GM21825 (cell line): ENCODE measurements at regions not wholly inside any gene's neighbourhood (a gene's known extent, or its start where the extent isn't known, plus 50 kb on each side); places are given as distances from the start of the nearest gene placed in this dataset.

Experiments used
- ATAC-seq: cut with Tn5 transposase; IDR thresholded peaks from one replicate; pipeline ENCODE4 v1.9.1; 2021; ENCODE audit warnings: mild to moderate bottlenecking, moderate library complexity; ENCODE audit not compliant: unreplicated experiment

GRCh38 chr4:35559559-35560365, 684.6 kb downstream of the ARAP2 start:
- no peak for ATAC-seq

GRCh38 chr4:35562861-35563260, 681.5 kb downstream of the ARAP2 start:
- no peak for ATAC-seq

GRCh38 chr4:35565640-35566039, 678.7 kb downstream of the ARAP2 start:
- no peak for ATAC-seq

DNA sequence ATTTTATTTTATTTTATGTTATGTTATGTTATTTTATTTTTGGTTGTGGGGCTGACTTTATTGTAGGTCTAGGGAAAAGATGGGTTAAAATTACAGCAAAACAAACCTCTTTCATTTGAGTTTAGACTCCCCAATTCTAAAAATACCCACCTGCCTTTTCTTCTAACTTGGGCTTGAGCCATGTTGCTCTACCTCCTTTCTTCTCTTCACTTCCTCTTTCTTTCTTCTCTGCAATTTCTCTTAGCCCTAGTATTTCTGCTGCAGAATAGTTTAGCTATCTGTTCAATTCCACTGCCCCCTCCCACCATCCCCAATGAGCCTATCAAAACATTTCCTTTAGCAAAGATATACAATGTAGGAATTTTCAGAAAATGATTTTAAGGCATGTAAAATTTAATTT, 653.3 kb downstream of the ARAP2 start:
- no peak for ATAC-seq

GRCh38 chr4:35604252-35604651, 640.1 kb downstream of the ARAP2 start:
- ATAC-seq: no peak

DNA sequence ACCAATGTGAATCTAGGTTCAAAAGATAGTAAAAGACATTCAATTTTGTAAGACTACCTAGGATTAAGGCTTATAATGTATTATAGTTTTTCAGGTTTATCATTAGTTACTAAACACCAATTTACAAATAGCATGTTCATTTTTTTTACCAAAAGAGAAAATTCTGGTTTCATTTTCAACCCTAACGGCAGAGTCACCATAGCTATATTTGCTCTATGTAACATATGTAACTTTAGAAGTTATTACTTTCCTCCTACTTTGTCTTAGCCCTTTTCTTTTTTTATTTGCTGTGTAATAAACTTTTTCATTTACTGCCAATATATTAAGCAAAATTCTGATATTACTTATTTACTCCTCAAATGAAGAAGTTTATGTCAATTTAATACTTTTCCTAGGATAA, 639.6 kb downstream of the ARAP2 start:
- ATAC-seq: no peak

GRCh38 chr4:35608205-35608604, 636.1 kb downstream of the ARAP2 start:
- ATAC-seq: no peak

DNA sequence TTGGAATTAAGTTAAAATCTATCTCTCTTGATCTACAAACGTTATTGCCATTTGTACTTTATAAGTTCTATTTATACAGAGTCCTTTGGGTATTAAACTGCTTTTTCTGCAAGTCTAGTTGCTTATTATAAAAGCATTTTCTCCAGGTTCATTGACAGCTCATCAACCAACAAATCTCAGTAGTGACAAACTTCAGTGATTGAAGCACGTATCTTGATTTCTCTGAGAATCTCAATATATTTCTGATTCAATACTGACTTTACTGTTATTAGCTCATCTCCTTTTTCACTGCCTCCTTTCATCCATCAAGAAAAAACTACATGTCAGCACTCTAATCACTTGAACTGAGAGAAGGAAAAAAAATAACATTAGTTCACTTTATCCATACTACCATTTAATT, 630.2 kb downstream of the ARAP2 start:
- no peak for ATAC-seq

- ATAC-seq: no peak
Measured at GRCh38 chr4:35639929-35640328, 604.4 kb downstream of the ARAP2 start.

GRCh38 chr4:35643661-35644060, 600.7 kb downstream of the ARAP2 start:
- no peak for ATAC-seq

DNA sequence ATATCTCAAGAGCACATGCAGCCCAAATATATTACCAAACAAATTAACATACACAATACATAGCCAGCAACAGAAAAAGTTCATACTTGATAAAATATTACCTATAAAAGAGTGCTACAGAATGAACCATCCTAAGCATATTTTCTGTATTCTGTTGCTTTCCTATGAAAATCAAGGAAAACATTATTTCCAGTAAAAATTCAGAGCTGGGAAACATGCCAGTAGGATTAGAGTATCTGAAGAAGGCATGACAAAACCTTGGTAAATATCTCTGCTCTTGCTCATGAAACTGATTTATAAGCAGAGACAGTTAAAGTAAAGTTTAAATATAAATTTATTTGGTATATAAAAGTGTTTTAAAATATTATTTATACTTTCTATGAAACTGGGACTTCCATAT, 599.7 kb downstream of the ARAP2 start:
- ATAC-seq: no peak

GRCh38 chr4:35649011-35649410, 595.3 kb downstream of the ARAP2 start:
- ATAC-seq: no peak

DNA sequence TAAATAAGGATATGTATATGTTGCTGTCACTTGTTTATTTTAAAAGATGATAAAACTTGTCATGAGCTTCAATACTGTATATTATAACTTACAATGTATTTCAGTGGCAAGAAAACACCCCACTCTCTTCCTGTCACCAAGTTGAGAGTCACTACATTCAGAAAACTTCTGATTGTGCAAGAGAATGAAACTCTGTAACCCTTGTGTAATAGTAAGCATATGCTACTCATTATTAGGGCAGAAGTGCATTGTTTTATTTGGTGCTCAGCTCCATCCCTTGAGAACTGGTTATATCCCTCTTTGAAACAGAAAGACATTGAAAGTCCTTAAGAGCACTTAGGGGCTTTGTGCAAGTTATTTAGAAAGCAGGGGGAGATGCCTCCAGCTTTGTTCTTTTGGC, 594.5 kb downstream of the ARAP2 start:
- ATAC-seq: no peak

GRCh38 chr4:35652197-35652596, 592.1 kb downstream of the ARAP2 start:
- no peak for ATAC-seq

GRCh38 chr4:35653451-35653850, 590.9 kb downstream of the ARAP2 start:
- ATAC-seq: no peak

DNA sequence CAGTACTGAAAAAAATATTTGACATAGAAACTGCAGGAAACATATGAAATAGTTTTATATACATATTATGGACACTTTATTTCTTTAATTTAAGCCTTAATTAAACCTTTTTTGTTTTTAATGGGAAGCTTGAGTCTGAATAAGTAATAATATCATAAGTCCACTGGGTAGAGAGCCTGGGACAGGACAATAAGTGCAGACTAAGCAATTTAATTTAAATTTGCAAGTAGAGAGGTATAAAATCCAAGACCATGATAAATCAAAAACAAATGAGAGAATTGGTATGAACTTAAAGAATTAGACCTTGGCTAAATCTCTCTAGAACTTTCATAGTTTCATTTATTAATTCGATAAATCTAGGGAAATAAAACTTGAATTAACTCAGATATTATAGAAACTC, 571.2 kb downstream of the ARAP2 start:
- ATAC-seq: no peak

DNA sequence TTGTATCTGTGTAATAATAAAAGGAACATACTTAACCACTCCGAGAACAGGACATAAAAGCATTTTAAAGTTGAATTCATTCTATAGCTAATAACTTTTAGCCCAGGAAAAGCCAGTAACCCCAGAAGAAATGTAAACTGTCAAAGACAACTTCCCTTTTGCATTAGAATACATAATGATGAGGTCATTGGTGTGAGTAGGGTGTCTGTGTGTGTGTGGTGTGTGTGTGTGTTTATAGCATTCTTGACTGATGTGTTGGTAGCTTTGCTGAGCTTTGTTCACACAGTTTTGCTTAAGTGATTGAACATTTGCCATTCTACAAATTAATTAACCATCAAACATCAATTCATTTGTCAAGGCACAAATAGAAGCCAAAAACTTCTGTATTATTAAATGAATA, 559.6 kb downstream of the ARAP2 start:
- ATAC-seq: no peak

- no peak for ATAC-seq
Measured at GRCh38 chr4:35689870-35690269, 554.4 kb downstream of the ARAP2 start.

- no peak for ATAC-seq
Measured at GRCh38 chr4:35690271-35690670, 554.0 kb downstream of the ARAP2 start.

- no peak for ATAC-seq
Measured at GRCh38 chr4:35695003-35695402, 549.3 kb downstream of the ARAP2 start.

GRCh38 chr4:35695421-35695820, 548.9 kb downstream of the ARAP2 start:
- no peak for ATAC-seq

GRCh38 chr4:35697210-35697736, 547.0 kb downstream of the ARAP2 start:
- peak; percentile 81 for ATAC-seq

DNA sequence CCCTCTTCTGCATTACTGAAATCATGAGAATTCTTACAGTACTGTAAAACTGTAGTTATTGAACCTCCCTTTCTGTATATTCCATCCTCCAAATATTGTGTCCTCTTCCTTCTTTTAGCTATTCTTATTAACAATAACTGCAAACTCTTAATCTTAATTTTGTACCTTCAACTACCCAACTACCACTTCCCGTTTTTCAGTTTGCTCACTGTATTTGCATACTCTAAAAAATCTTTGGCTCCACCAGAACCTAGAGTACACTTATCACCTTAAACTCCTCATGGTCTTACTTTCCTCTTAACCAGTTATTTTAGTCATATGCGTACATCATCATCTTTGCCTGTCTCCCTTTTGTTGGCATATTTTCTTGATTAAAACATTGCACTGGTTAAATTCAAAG, 543.7 kb downstream of the ARAP2 start:
- ATAC-seq: no peak
